ENCODE measurements at regions not wholly inside any gene's neighbourhood (a gene's known extent, or its start where the extent isn't known, plus 50 kb on each side); places are given as distances from the start of the nearest gene placed in this dataset.

DNA sequence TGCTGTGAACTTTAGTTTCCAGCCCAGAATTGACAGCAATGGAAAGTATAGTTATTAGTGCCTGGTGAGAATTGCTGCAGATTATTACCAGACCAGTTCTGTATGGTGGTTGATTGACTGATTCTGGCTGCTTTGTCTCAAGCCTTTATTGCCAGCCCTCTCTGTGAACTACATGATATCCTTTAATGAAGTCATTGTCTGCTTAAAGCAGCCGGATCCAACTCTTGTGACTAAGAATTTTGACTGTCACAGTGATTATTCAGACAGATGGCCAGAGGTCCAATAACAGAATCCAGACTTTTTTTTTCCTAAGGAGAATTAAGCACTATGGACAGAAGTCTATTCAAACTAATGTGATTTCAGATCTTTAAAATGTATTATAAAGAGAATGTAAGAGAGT, 1548.6 kb upstream of the B3GALT2 start:
- no peak overlapping the region for H3K9ac ChIP-seq (ENCODE audit: low read length)
- H3K4me1 ChIP-seq (ENCODE audit: insufficient read depth, low read length, severe bottlenecking) = peaks cover 16% of the 10 kb centered on the region
- no peaks in the 10 kb centered on the region for H3K36me3 ChIP-seq (ENCODE audit: insufficient read depth, low read length)
- H4K20me1 ChIP-seq (ENCODE audit: insufficient read depth, low read length) = no peaks in the 10 kb centered on the region
- no peak overlapping the region for H3K4me2 ChIP-seq (ENCODE audit: low read length)
- H3K9me3 ChIP-seq (ENCODE audit: low read length) = peaks cover 4% of the 10 kb centered on the region
- no peaks in the 10 kb centered on the region for H3F3A ChIP-seq (ENCODE audit: insufficient read depth, low read length)
- no peak overlapping the region for H3K27ac ChIP-seq (ENCODE audit: low read depth, low read length, poor library complexity, severe bottlenecking)
- TF ChIP-seq, protein P1, sequence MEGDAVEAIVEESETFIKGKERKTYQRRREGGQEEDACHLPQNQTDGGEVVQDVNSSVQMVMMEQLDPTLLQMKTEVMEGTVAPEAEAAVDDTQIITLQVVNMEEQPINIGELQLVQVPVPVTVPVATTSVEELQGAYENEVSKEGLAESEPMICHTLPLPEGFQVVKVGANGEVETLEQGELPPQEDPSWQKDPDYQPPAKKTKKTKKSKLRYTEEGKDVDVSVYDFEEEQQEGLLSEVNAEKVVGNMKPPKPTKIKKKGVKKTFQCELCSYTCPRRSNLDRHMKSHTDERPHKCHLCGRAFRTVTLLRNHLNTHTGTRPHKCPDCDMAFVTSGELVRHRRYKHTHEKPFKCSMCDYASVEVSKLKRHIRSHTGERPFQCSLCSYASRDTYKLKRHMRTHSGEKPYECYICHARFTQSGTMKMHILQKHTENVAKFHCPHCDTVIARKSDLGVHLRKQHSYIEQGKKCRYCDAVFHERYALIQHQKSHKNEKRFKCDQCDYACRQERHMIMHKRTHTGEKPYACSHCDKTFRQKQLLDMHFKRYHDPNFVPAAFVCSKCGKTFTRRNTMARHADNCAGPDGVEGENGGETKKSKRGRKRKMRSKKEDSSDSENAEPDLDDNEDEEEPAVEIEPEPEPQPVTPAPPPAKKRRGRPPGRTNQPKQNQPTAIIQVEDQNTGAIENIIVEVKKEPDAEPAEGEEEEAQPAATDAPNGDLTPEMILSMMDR (IDR thresholded peaks at IDR 0.05; ENCODE audit: low read length) = no peak
- TF ChIP-seq EZH2 (IDR thresholded peaks at IDR 0.05; ENCODE audit: borderline replicate concordance, low read length) = no peak
- H3K9me2 ChIP-seq (ENCODE audit: low read depth, low read length) = no peaks in the 10 kb centered on the region
- H2AFZ ChIP-seq (ENCODE audit: low read length) = peak overlapping the region; percentile 46
- no peak overlapping the region for H3K4me3 ChIP-seq (ENCODE audit: low read depth, low read length, poor library complexity, severe bottlenecking)
- H3K27me3 ChIP-seq (ENCODE audit: insufficient read depth, low read length) = no peaks in the 10 kb centered on the region
- H3K79me2 ChIP-seq (ENCODE audit: insufficient read depth, low read length) = no peaks in the 10 kb centered on the region

DNA sequence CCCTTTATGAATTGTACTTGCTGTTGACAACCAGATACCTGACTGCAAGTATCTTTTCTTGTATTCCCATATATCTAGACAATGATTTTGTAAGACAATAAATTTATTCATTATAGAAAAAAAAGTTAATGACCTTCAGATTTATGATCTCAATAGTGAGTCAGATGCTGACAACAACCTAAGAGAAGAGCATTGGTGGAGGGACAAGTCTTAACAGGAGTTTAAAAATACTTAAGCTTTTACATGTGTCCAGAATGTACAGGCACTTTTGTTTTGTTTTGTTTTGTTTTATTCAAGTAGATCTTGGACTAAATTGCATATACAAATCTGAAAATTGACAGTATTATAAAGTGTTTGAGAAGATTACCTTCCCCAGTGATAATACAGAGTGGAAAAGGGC, 1544.6 kb upstream of the B3GALT2 start:
- H3F3A ChIP-seq (ENCODE audit: insufficient read depth, low read length) = no peaks in the 10 kb centered on the region
- no peaks in the 10 kb centered on the region for H3K9me3 ChIP-seq (ENCODE audit: low read length)
- no peak overlapping the region for H3K4me2 ChIP-seq (ENCODE audit: low read length)
- no peaks in the 10 kb centered on the region for H3K9me2 ChIP-seq (ENCODE audit: low read depth, low read length)
- TF ChIP-seq, protein P1 (IDR thresholded peaks at IDR 0.05; ENCODE audit: low read length) = no peak
- TF ChIP-seq EZH2 (IDR thresholded peaks at IDR 0.05; ENCODE audit: borderline replicate concordance, low read length) = no peak
- H3K9ac ChIP-seq (ENCODE audit: low read length) = no peak overlapping the region
- H3K27ac ChIP-seq (ENCODE audit: low read depth, low read length, poor library complexity, severe bottlenecking) = no peak overlapping the region
- H2AFZ ChIP-seq (ENCODE audit: low read length) = 0 out of 2 replicates have a peak overlapping the region, but pooled peaks have one; percentile 59
- H3K79me2 ChIP-seq (ENCODE audit: insufficient read depth, low read length) = no peaks in the 10 kb centered on the region
- H3K36me3 ChIP-seq (ENCODE audit: insufficient read depth, low read length) = no peaks in the 10 kb centered on the region
- no peak overlapping the region for H3K4me3 ChIP-seq (ENCODE audit: low read depth, low read length, poor library complexity, severe bottlenecking)
- peaks cover 13% of the 10 kb centered on the region for H3K4me1 ChIP-seq (ENCODE audit: insufficient read depth, low read length, severe bottlenecking)
- H3K27me3 ChIP-seq (ENCODE audit: insufficient read depth, low read length) = no peaks in the 10 kb centered on the region
- no peaks in the 10 kb centered on the region for H4K20me1 ChIP-seq (ENCODE audit: insufficient read depth, low read length)

DNA sequence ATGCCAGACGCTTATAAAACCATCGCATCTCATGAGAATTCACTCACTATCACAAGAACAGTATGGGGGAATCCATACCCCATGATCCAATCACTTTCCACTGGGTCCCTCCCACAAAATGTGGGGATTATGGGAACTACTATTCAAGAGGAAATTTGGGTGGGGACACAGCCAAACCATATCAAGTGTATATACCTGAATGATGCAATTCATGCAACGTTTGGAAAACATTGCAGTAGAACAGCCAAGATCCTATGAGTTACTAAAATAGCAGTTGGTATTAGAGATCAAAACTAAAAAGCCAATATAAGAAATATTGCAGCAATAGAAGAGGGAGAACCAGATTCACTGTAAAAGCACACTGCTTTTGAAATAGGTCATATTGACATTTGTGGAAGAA, 1543.9 kb upstream of the B3GALT2 start:
- Histone ChIP-seq H4K20me1 (ENCODE audit: insufficient read depth, low read length) (no peaks in the 10 kb centered on the region), H3K27ac (ENCODE audit: low read depth, low read length, poor library complexity, severe bottlenecking) (no peak overlapping the region), H3K9ac (ENCODE audit: low read length) (no peak overlapping the region), H3K36me3 (ENCODE audit: insufficient read depth, low read length) (no peaks in the 10 kb centered on the region), H3K9me3 (ENCODE audit: low read length) (no peaks in the 10 kb centered on the region), H3K4me1 (ENCODE audit: insufficient read depth, low read length, severe bottlenecking) (peaks cover 8% of the 10 kb centered on the region), H3K4me3 (ENCODE audit: low read depth, low read length, poor library complexity, severe bottlenecking) (no peak overlapping the region), H3K9me2 (ENCODE audit: low read depth, low read length) (no peaks in the 10 kb centered on the region), H3F3A (ENCODE audit: insufficient read depth, low read length) (no peaks in the 10 kb centered on the region), H3K79me2 (ENCODE audit: insufficient read depth, low read length) (no peaks in the 10 kb centered on the region), H3K4me2 (ENCODE audit: low read length) (no peak overlapping the region), H2AFZ (ENCODE audit: low read length) (no peak overlapping the region), H3K27me3 (ENCODE audit: insufficient read depth, low read length) (no peaks in the 10 kb centered on the region)
- no peak for TF ChIP-seq EZH2 (IDR thresholded peaks at IDR 0.05; ENCODE audit: borderline replicate concordance, low read length)
- TF ChIP-seq, protein P1 (IDR thresholded peaks at IDR 0.05; ENCODE audit: low read length) = no peak
